ENCODE measurements at regions not wholly inside any gene's neighbourhood (a gene's known extent, or its start where the extent isn't known, plus 50 kb on each side); places are given as distances from the start of the nearest gene placed in this dataset.

DNA sequence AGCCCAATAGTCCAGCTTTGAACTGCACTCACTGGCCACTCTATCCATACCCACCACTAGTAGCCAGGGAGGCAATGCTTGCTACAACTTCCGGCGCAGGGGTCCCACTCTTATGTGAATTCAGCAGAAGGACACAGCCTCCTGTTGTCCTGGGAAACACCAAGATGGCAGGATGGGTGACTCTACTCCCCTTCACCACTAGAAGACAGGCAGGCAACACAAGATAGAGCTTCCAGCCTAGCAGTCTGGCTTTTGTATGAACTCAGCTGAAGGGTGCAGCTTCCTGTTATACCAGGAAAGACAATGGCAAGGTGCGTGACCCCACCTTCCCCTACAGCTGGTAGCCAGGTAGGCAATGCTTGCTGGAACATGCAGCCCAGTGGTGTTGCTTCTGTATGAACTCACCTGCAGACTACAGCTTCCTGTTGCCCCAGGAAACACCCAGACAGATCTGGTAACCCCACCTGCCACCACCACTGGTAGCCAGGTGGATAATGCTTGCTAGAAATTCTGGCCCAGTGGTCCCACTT is 205.2 kb upstream of the KIRREL3 start:
- TF ChIP-seq ZNF274 (IDR thresholded peaks at IDR 0.05; ENCODE audit: low read depth, low read length): no peak
- no peak for TF ChIP-seq YY1 (IDR thresholded peaks at IDR 0.05; ENCODE audit: insufficient read depth, insufficient read length)
- TF ChIP-seq SUZ12 (IDR thresholded peaks at IDR 0.05; ENCODE audit: extremely low read depth, insufficient read depth, insufficient read length): no peak
